NT2/D1 (cell line): ENCODE measurements at regions not wholly inside any gene's neighbourhood (a gene's known extent, or its start where the extent isn't known, plus 50 kb on each side); places are given as distances from the start of the nearest gene placed in this dataset.

Source experiments
- SUZ12 ChIP-seq: IDR thresholded peaks from 2 replicates; pipeline ENCODE4 v1.6.1; 2011; ENCODE audit not compliant: insufficient read length, insufficient read depth; ENCODE audit errors: extremely low read depth
- YY1 ChIP-seq: IDR thresholded peaks from 2 replicates; pipeline ENCODE4 v1.6.1; 2011; ENCODE audit not compliant: insufficient read length, insufficient read depth
- ZNF274 ChIP-seq: IDR thresholded peaks from 2 replicates; pipeline ENCODE4 v1.6.1; 2011; ENCODE audit warnings: mild to moderate bottlenecking, low read depth, low read length

DNA sequence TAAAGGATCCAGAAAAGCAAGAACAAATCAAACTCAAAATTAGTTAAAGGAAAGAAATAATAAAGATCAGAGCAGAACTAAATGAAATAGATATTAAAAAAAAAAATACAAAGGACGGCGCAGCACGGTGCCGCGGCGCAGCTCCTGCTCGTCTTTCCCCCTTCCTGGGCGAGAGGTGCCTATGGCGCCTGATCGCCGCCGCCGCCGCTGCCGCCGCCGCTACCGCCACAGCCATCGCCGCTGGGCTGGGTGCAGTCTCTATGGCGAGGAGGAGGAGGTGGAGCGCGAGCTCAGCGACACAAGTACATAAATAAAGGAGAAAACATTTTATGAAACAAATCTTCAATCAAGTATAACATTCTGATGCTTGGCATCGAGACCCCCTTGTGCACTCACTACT, 77.6 kb upstream of the VANGL1 start:
- no peak for TF ChIP-seq SUZ12
- no peak for TF ChIP-seq YY1
- TF ChIP-seq ZNF274: no peak
